ENCODE measurements at regions not wholly inside any gene's neighbourhood (a gene's known extent, or its start where the extent isn't known, plus 50 kb on each side); places are given as distances from the start of the nearest gene placed in this dataset.

DNA sequence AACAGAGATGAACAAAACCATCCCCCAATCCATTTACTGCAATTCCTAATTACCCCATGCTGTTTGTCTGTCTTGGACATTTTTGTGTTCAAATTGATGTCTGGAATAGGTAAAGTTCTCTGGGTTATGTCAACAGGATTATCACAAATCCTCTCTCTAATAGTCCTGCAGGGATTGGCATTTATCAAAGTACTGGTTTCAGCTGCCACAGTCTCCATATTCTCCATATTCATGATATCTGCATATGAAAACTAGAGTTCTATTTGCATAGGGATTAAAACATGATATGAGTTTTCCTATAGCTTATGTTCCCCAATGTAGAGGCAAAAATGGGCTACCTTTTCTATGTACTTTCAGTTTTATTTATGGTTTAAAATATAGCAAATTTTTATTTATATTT, 355.8 kb downstream of the ADRA2A start:
- H3K9me3 ChIP-seq (ENCODE audit: control insufficient read depth in 2 of 2, low read length in 2 of 2), result no peaks in the 10 kb centered on the region
- no peaks in the 10 kb centered on the region for H3K27me3 ChIP-seq (ENCODE audit: control insufficient read depth, insufficient read depth, low read length)
- no peak overlapping the region for H3K27ac Mint-ChIP-seq
- H3K36me3 ChIP-seq (ENCODE audit: control insufficient read depth, insufficient read depth, low read length), result no peaks in the 10 kb centered on the region
- H3K27me3 Mint-ChIP-seq, result no peaks in the 10 kb centered on the region
- no peaks in the 10 kb centered on the region for H3K36me3 Mint-ChIP-seq
- no peaks in the 10 kb centered on the region for H3K4me1 ChIP-seq (ENCODE audit: control insufficient read depth, insufficient read depth, low read length, poor library complexity, severe bottlenecking)
- peaks cover 0 to 2% (median 0%) of the 10 kb centered on the region in 7 donors for H3K9me3 Mint-ChIP-seq
- DNase-seq (no peak), ATAC-seq (ENCODE audit: low read depth in 2 of 2) (no peak)
- no peak overlapping the region for H3K4me3 ChIP-seq (ENCODE audit: low read depth, low read length)
- no peaks in the 10 kb centered on the region for H3K4me1 Mint-ChIP-seq
- no peak overlapping the region for H3K4me3 Mint-ChIP-seq
- H3K27ac ChIP-seq (ENCODE audit: insufficient read depth, low read length, poor library complexity, severe bottlenecking), result no peak overlapping the region

DNA sequence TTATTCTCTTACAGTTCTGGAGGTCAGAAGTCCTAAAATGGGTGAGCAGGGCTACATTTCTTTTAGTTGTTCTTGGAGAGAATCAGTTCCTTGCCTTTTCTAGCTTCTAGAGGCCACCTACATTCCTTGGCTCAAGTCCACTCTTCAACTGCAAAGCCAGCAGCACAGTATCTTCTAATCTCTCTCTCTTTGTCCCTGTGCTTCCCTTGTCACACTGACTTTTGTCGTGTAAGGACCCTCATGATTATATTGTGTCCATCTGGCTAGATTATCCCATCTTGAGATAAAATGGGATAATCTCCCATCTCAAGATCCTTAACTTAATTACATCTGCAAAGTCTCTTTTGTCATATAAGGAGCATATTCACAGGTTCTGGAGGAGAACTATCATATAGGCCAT, 359.0 kb downstream of the ADRA2A start:
- Mint-ChIP-seq H3K27ac (no peak overlapping the region), H3K36me3 (no peaks in the 10 kb centered on the region), H3K4me1 (no peaks in the 10 kb centered on the region), H3K27me3 (no peaks in the 10 kb centered on the region), H3K9me3 (peaks cover 0 to 2% (median 0%) of the 10 kb centered on the region in 7 donors), H3K4me3 (no peak overlapping the region)
- no peak for ATAC-seq (ENCODE audit: low read depth in 2 of 2)
- no peaks in the 10 kb centered on the region for H3K36me3 ChIP-seq (ENCODE audit: control insufficient read depth, insufficient read depth, low read length)
- no peaks in the 10 kb centered on the region for H3K27me3 ChIP-seq (ENCODE audit: control insufficient read depth, insufficient read depth, low read length)
- no peak overlapping the region for H3K4me3 ChIP-seq (ENCODE audit: low read depth, low read length)
- H3K9me3 ChIP-seq (ENCODE audit: control insufficient read depth in 2 of 2, low read length in 2 of 2), result no peaks in the 10 kb centered on the region
- no peak for DNase-seq
- H3K27ac ChIP-seq (ENCODE audit: insufficient read depth, low read length, poor library complexity, severe bottlenecking), result no peak overlapping the region
- no peaks in the 10 kb centered on the region for H3K4me1 ChIP-seq (ENCODE audit: control insufficient read depth, insufficient read depth, low read length, poor library complexity, severe bottlenecking)

GRCh38 chr10:111439034-111439842, 362.4 kb downstream of the ADRA2A start:
- Mint-ChIP-seq H3K27ac (no peak overlapping the region), H3K4me3 (no peak overlapping the region), H3K36me3 (no peaks in the 10 kb centered on the region), H3K27me3 (no peaks in the 10 kb centered on the region), H3K4me1 (no peaks in the 10 kb centered on the region), H3K9me3 (peaks cover 0 to 2% (median 0%) of the 10 kb centered on the region in 7 donors)
- DNase-seq, result no peak
- Histone ChIP-seq H3K9me3 (ENCODE audit: control insufficient read depth in 2 of 2, low read length in 2 of 2) (no peaks in the 10 kb centered on the region), H3K4me3 (ENCODE audit: low read depth, low read length) (no peak overlapping the region), H3K4me1 (ENCODE audit: control insufficient read depth, insufficient read depth, low read length, poor library complexity, severe bottlenecking) (no peaks in the 10 kb centered on the region), H3K36me3 (ENCODE audit: control insufficient read depth, insufficient read depth, low read length) (no peaks in the 10 kb centered on the region), H3K27ac (ENCODE audit: insufficient read depth, low read length, poor library complexity, severe bottlenecking) (no peak overlapping the region), H3K27me3 (ENCODE audit: control insufficient read depth, insufficient read depth, low read length) (no peaks in the 10 kb centered on the region)
- ATAC-seq (ENCODE audit: low read depth in 2 of 2), result no peak

- no peak for DNase-seq
- no peak overlapping the region for H3K27ac ChIP-seq (ENCODE audit: insufficient read depth, low read length, poor library complexity, severe bottlenecking)
- Mint-ChIP-seq H3K36me3 (no peaks in the 10 kb centered on the region), H3K27ac (peak overlapping the region in 1 of 3 donors; percentile 38), H3K27me3 (no peaks in the 10 kb centered on the region), H3K4me1 (no peaks in the 10 kb centered on the region), H3K4me3 (no peak overlapping the region), H3K9me3 (peaks cover 0 to 2% (median 0%) of the 10 kb centered on the region in 7 donors)
- ATAC-seq (ENCODE audit: low read depth in 2 of 2), result no peak
- no peaks in the 10 kb centered on the region for H3K36me3 ChIP-seq (ENCODE audit: control insufficient read depth, insufficient read depth, low read length)
- no peaks in the 10 kb centered on the region for H3K9me3 ChIP-seq (ENCODE audit: control insufficient read depth in 2 of 2, low read length in 2 of 2)
- H3K4me1 ChIP-seq (ENCODE audit: control insufficient read depth, insufficient read depth, low read length, poor library complexity, severe bottlenecking), result no peaks in the 10 kb centered on the region
- H3K4me3 ChIP-seq (ENCODE audit: low read depth, low read length), result no peak overlapping the region
- no peaks in the 10 kb centered on the region for H3K27me3 ChIP-seq (ENCODE audit: control insufficient read depth, insufficient read depth, low read length)
Observed at GRCh38 chr10:111440501-111440900, 363.7 kb downstream of the ADRA2A start.

DNA sequence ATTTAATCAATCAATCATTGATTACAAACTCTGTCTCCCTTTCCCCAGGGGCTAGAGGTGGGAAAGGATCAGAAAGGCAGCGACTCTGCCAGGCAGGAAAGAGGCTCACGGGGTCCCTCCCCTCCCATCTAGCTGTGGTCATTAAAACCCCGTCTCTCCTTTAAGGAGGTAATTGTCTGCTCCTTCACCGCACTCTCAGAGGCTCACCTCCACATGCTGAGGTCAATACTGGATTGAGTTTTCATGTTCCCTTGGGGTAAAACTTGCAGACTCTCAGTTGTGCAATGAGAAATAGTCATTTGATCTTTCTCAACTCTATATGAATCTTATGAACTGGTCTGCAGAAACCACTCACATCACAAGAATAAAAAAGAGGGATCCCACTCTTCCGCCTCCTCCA, 368.8 kb downstream of the ADRA2A start:
- no peak for ATAC-seq (ENCODE audit: low read depth in 2 of 2)
- no peak overlapping the region for H3K4me3 ChIP-seq (ENCODE audit: low read depth, low read length)
- H3K27ac Mint-ChIP-seq, result no peak overlapping the region
- no peak overlapping the region for H3K27ac ChIP-seq (ENCODE audit: insufficient read depth, low read length, poor library complexity, severe bottlenecking)
- no peaks in the 10 kb centered on the region for H3K4me1 Mint-ChIP-seq
- H3K9me3 ChIP-seq (ENCODE audit: control insufficient read depth in 2 of 2, low read length in 2 of 2), result no peaks in the 10 kb centered on the region
- H3K4me1 ChIP-seq (ENCODE audit: control insufficient read depth, insufficient read depth, low read length, poor library complexity, severe bottlenecking), result no peaks in the 10 kb centered on the region
- H3K4me3 Mint-ChIP-seq, result no peak overlapping the region
- DNase-seq, result no peak
- H3K9me3 Mint-ChIP-seq, result peaks cover 0 to 11% (median 2%) of the 10 kb centered on the region in 7 donors
- H3K27me3 Mint-ChIP-seq, result no peaks in the 10 kb centered on the region
- no peaks in the 10 kb centered on the region for H3K36me3 Mint-ChIP-seq
- no peaks in the 10 kb centered on the region for H3K27me3 ChIP-seq (ENCODE audit: control insufficient read depth, insufficient read depth, low read length)
- no peaks in the 10 kb centered on the region for H3K36me3 ChIP-seq (ENCODE audit: control insufficient read depth, insufficient read depth, low read length)

GRCh38 chr10:111446966-111447365, 370.1 kb downstream of the ADRA2A start:
- Mint-ChIP-seq H3K36me3 (no peaks in the 10 kb centered on the region), H3K9me3 (peaks cover 0 to 11% (median 2%) of the 10 kb centered on the region in 7 donors), H3K4me1 (no peaks in the 10 kb centered on the region), H3K27ac (no peak overlapping the region), H3K4me3 (no peak overlapping the region), H3K27me3 (peaks cover 3% of the 10 kb centered on the region)
- no peaks in the 10 kb centered on the region for H3K9me3 ChIP-seq (ENCODE audit: control insufficient read depth in 2 of 2, low read length in 2 of 2)
- H3K4me1 ChIP-seq (ENCODE audit: control insufficient read depth, insufficient read depth, low read length, poor library complexity, severe bottlenecking), result no peaks in the 10 kb centered on the region
- no peak overlapping the region for H3K27ac ChIP-seq (ENCODE audit: insufficient read depth, low read length, poor library complexity, severe bottlenecking)
- H3K27me3 ChIP-seq (ENCODE audit: control insufficient read depth, insufficient read depth, low read length), result no peaks in the 10 kb centered on the region
- ATAC-seq (ENCODE audit: low read depth in 2 of 2) (no peak), DNase-seq (no peak)
- H3K4me3 ChIP-seq (ENCODE audit: low read depth, low read length), result no peak overlapping the region
- no peaks in the 10 kb centered on the region for H3K36me3 ChIP-seq (ENCODE audit: control insufficient read depth, insufficient read depth, low read length)

DNA sequence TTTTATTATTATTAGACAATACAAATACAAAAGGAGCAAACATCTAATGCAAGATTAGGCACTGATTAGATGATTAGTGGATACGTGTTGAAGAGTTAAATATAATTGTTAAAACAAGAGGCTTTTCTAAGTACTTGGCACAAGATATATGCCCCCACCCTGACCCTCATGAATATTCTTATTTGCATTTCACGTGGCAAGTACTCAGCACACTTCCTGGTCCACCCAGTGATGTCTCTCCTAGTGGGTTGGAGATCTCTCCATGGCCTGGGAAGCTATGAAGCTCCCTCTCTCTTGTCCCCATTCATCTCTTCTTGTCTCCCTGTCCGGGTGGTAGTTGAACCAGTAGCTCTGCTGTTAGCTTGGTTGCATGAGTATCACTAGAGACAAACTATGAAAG, 375.3 kb downstream of the ADRA2A start:
- Histone ChIP-seq H3K4me3 (ENCODE audit: low read depth, low read length) (no peak overlapping the region), H3K27ac (ENCODE audit: insufficient read depth, low read length, poor library complexity, severe bottlenecking) (no peak overlapping the region), H3K27me3 (ENCODE audit: control insufficient read depth, insufficient read depth, low read length) (no peaks in the 10 kb centered on the region), H3K4me1 (ENCODE audit: control insufficient read depth, insufficient read depth, low read length, poor library complexity, severe bottlenecking) (no peaks in the 10 kb centered on the region), H3K9me3 (ENCODE audit: control insufficient read depth in 2 of 2, low read length in 2 of 2) (no peaks in the 10 kb centered on the region), H3K36me3 (ENCODE audit: control insufficient read depth, insufficient read depth, low read length) (no peaks in the 10 kb centered on the region)
- H3K4me1 Mint-ChIP-seq, result no peaks in the 10 kb centered on the region
- H3K4me3 Mint-ChIP-seq, result no peak overlapping the region
- no peaks in the 10 kb centered on the region for H3K36me3 Mint-ChIP-seq
- H3K9me3 Mint-ChIP-seq, result peaks cover 0 to 11% (median 2%) of the 10 kb centered on the region in 7 donors
- peaks cover 4% of the 10 kb centered on the region for H3K27me3 Mint-ChIP-seq
- no peak for DNase-seq
- H3K27ac Mint-ChIP-seq, result no peak overlapping the region
- ATAC-seq (ENCODE audit: low read depth in 2 of 2), result no peak

DNA sequence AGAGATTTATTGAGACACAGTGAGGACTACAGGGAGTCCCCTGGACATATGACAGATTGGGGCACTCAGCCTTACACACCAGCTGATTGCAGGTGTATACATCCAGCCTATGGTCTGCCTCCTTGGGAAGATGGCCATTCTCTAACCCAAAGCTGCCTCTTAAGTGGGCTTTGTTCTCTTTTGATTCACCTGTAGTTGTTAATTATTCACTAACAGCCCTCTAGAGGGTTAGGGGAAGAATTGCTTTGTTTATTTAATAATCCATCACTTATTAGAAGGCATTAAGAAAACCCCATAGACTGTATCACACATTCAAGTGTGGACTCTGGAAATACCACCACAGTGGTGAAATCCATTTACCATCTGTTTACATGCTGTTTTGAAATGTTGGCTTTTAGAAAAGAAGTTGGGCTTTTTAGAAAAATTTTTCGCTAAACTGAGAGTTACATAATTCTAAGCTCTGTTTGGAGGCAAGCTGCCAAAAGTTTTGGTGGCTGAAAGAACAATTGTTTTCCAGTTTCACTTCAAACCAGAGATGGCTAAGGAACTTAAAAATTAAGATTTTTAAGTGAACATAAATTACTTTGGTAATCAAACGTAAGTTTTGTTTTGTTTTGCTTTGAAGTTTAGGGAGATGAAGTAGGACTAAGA, 379.1 kb downstream of the ADRA2A start:
- Histone ChIP-seq H3K36me3 (ENCODE audit: control insufficient read depth, insufficient read depth, low read length) (no peaks in the 10 kb centered on the region), H3K27ac (ENCODE audit: insufficient read depth, low read length, poor library complexity, severe bottlenecking) (no peak overlapping the region), H3K4me3 (ENCODE audit: low read depth, low read length) (no peak overlapping the region), H3K9me3 (ENCODE audit: control insufficient read depth in 2 of 2, low read length in 2 of 2) (no peaks in the 10 kb centered on the region), H3K27me3 (ENCODE audit: control insufficient read depth, insufficient read depth, low read length) (no peaks in the 10 kb centered on the region), H3K4me1 (ENCODE audit: control insufficient read depth, insufficient read depth, low read length, poor library complexity, severe bottlenecking) (no peaks in the 10 kb centered on the region)
- Mint-ChIP-seq H3K27me3 (peaks cover 4% of the 10 kb centered on the region), H3K36me3 (no peaks in the 10 kb centered on the region), H3K27ac (no peak overlapping the region), H3K4me3 (no peak overlapping the region), H3K4me1 (no peaks in the 10 kb centered on the region), H3K9me3 (peaks cover 0 to 8% (median 0%) of the 10 kb centered on the region in 7 donors)
- no peak for DNase-seq
- ATAC-seq (ENCODE audit: low read depth in 2 of 2), result no peak
